Activated CD4-positive, alpha-beta T cell treated with anti-CD3 and anti-CD28 coated beads, Interleukin-2, amount 50 U/mL, for 1 hour (primary cell): ENCODE measurements at regions not wholly inside any gene's neighbourhood (a gene's known extent, or its start where the extent isn't known, plus 50 kb on each side); places are given as distances from the start of the nearest gene placed in this dataset.

Experiments
- DNase-seq: peaks from one replicate; pipeline ENCODE4 v3.0.0-alpha.2; 2020

GRCh38 chr14:36028218-36028617 lies 148.3 kb downstream of the PTCSC3 start:
- DNase-seq = no peak

GRCh38 chr14:36027354-36027753 lies 149.2 kb downstream of the PTCSC3 start:
- DNase-seq = no peak

GRCh38 chr14:36022765-36023410 lies 153.6 kb downstream of the PTCSC3 start:
- no peak for DNase-seq

- DNase-seq = no peak
These were observed 154.8 kb downstream of the PTCSC3 start for GRCh38 chr14:36021591-36022320.

GRCh38 chr14:36021030-36021422 lies 155.5 kb downstream of the PTCSC3 start:
- no peak for DNase-seq

- DNase-seq = no peak
These were observed 156.1 kb downstream of the PTCSC3 start for GRCh38 chr14:36020120-36021029.

- no peak for DNase-seq
These were observed 157.4 kb downstream of the PTCSC3 start for GRCh38 chr14:36019126-36019525.

- DNase-seq = no peak
These were observed 162.3 kb downstream of the PTCSC3 start for GRCh38 chr14:36014236-36014635.

- no peak for DNase-seq
These were observed 163.0 kb downstream of the PTCSC3 start for GRCh38 chr14:36013483-36013882.

- no peak for DNase-seq
These were observed 163.9 kb downstream of the PTCSC3 start for GRCh38 chr14:36012621-36013020.

GRCh38 chr14:36009643-36010042 lies 166.9 kb downstream of the PTCSC3 start:
- DNase-seq = no peak

- DNase-seq = no peak
These were observed 169.9 kb downstream of the PTCSC3 start for GRCh38 chr14:36006623-36007022.

- DNase-seq = no peak
These were observed 170.9 kb downstream of the PTCSC3 start for GRCh38 chr14:36005670-36006069.

GRCh38 chr14:36001936-36002335 lies 174.6 kb downstream of the PTCSC3 start:
- no peak for DNase-seq

- DNase-seq = no peak
These were observed 173.2 kb downstream of the BRMS1L start for GRCh38 chr14:35999294-35999693.

GRCh38 chr14:35998303-35998702 lies 172.2 kb downstream of the BRMS1L start:
- no peak for DNase-seq

- no peak for DNase-seq
These were observed 167.5 kb downstream of the BRMS1L start for GRCh38 chr14:35993684-35993960.

GRCh38 chr14:35992816-35993683 lies 166.9 kb downstream of the BRMS1L start:
- no peak for DNase-seq

GRCh38 chr14:35991356-35991755 lies 165.2 kb downstream of the BRMS1L start:
- no peak for DNase-seq

GRCh38 chr14:35989736-35990135 lies 163.6 kb downstream of the BRMS1L start:
- DNase-seq = no peak

- no peak for DNase-seq
These were observed 163.0 kb downstream of the BRMS1L start for GRCh38 chr14:35988972-35989690.

- no peak for DNase-seq
These were observed 162.4 kb downstream of the BRMS1L start for GRCh38 chr14:35988550-35988949.
